CD8-positive, alpha-beta memory T cell (primary cell): ENCODE measurements at regions not wholly inside any gene's neighbourhood (a gene's known extent, or its start where the extent isn't known, plus 50 kb on each side); places are given as distances from the start of the nearest gene placed in this dataset.

Experiments
- CTCF ChIA-PET: fragments of 350-600 bp; sonication (Branson Sonifier 250); formaldehyde crosslinking; loops from one replicate; lab custom pipeline; 2021; ENCODE audit warnings: antibody characterized with exemption; lab: Charles Lee
- POLR2A ChIA-PET: fragments of 350-600 bp; sonication (Branson Sonifier 250); formaldehyde crosslinking; loops from one replicate; lab custom pipeline; 2021; ENCODE audit warnings: antibody characterized with exemption; lab: Charles Lee
- DNase-seq, 5 donors: peaks; one replicate each; pipeline versions ENCODE4 v3.0.0 to v3.0.0-alpha.2; 2020 to 2022; ENCODE audit warnings: mixed read lengths in 1 of 5
- H3K27ac ChIP-seq: one replicate; pipeline ENCODE4 v1.7.0; 2013; ENCODE audit warnings: low read depth, mild to moderate bottlenecking, low read length, moderate library complexity
- H3K27me3 ChIP-seq: 2 replicates; pipeline ENCODE4 v1.7.0; 2013; ENCODE audit warnings: low read length, mild to moderate bottlenecking; ENCODE audit not compliant: insufficient read depth, poor library complexity, severe bottlenecking
- H3K36me3 ChIP-seq: 2 replicates; pipeline ENCODE4 v1.7.0; 2013; ENCODE audit warnings: mild to moderate bottlenecking, low read length, moderate library complexity; ENCODE audit not compliant: insufficient read depth
- H3K4me1 ChIP-seq: 2 replicates; pipeline ENCODE4 v1.7.0; 2013; ENCODE audit warnings: mild to moderate bottlenecking, low read length, moderate library complexity; ENCODE audit not compliant: insufficient read depth
- H3K4me3 ChIP-seq: 2 replicates; pipeline ENCODE4 v1.7.0; 2013; ENCODE audit warnings: mild to moderate bottlenecking, low read length
- H3K9me3 ChIP-seq: 2 replicates; pipeline ENCODE4 v1.7.0; 2013; ENCODE audit warnings: mild to moderate bottlenecking, low read length
- H3K27ac Mint-ChIP-seq, 8 donors: one replicate each; pipeline ENCODE4 v1.8.0; 2020 to 2021; ENCODE audit warnings: mixed read lengths in 8 of 8, mild to moderate bottlenecking in 6 of 8, inconsistent platforms in 3 of 8, moderate library complexity in 3 of 8
- H3K27me3 Mint-ChIP-seq, 2 donors: one replicate each; pipeline ENCODE4 v1.8.0; 2020 to 2021; ENCODE audit warnings: mixed read lengths in 2 of 2, mild to moderate bottlenecking in 1 of 2, moderate library complexity in 1 of 2
- H3K36me3 Mint-ChIP-seq, 3 donors: one replicate each; pipeline ENCODE4 v1.8.0; 2020 to 2021; ENCODE audit warnings: mixed read lengths in 3 of 3, inconsistent platforms in 1 of 3, mild to moderate bottlenecking in 1 of 3
- H3K4me1 Mint-ChIP-seq, 3 donors: one replicate each; pipeline ENCODE4 v1.8.0; 2020 to 2021; ENCODE audit warnings: mixed read lengths in 3 of 3, inconsistent platforms in 1 of 3, mild to moderate bottlenecking in 1 of 3
- H3K4me3 Mint-ChIP-seq, 7 donors: one replicate each; pipeline ENCODE4 v1.8.0; 2020 to 2021; ENCODE audit warnings: mixed read lengths in 7 of 7, mild to moderate bottlenecking in 6 of 7, moderate library complexity in 4 of 7, inconsistent platforms in 2 of 7
- H3K9me3 Mint-ChIP-seq, 5 donors: one replicate each; pipeline ENCODE4 v1.8.0; 2020 to 2022; ENCODE audit warnings: mixed read lengths in 5 of 5, mild to moderate bottlenecking in 3 of 5, moderate library complexity in 2 of 5, inconsistent platforms in 1 of 5

DNA sequence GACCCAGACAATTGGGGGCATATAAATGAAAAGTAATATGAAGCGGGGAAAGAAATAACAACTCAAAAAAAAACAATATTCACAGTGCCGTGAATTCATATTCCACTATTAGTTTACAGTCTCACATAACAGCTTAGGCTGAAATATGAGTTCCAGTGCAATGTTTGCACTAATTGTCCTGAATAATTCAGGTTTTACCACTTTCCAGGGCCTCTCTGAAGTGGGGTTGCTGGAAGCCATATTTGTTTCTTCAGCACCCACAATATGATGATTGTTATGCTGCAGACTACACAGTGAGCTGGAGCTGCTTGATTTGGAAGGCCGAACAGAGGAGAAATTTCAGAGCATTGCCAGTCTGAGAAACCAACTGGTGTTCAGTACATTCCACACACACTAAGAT lies 894.5 kb upstream of the ACVR2A start:
- Mint-ChIP-seq H3K27ac (no peak overlapping the region), H3K4me1 (no peaks in the 10 kb centered on the region), H3K9me3 (peaks cover 0 to 2% (median 0%) of the 10 kb centered on the region in 5 donors), H3K27me3 (no peaks in the 10 kb centered on the region), H3K4me3 (no peak overlapping the region), H3K36me3 (no peaks in the 10 kb centered on the region)
- ChIA-PET POLR2A (no interaction called here), CTCF (no interaction called here)
- Histone ChIP-seq H3K36me3 (no peaks in the 10 kb centered on the region), H3K27me3 (no peaks in the 10 kb centered on the region), H3K4me1 (no peaks in the 10 kb centered on the region), H3K9me3 (no peaks in the 10 kb centered on the region), H3K4me3 (no peak overlapping the region), H3K27ac (no peak overlapping the region)
- DNase-seq: no peak

DNA sequence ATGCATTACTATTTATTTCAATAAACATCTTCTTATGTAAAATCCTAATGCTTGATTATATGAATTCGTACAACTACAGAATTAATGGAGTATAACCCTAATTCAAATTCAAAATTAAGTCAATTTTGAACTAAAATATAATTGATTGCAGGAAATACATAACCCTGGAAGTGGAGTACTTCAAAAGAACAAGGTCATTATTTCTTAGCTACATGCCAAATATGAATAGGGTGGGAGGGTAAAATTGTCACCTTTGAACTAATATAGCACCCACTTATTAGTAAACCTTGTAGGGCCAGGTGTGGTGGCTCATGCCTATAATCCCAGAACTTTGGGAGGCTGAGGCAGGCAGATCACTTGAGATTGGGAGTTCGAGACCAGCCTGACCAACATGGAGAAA lies 895.4 kb upstream of the ACVR2A start:
- no peak for DNase-seq
- no peaks in the 10 kb centered on the region for H3K4me1 ChIP-seq
- H3K36me3 ChIP-seq: no peaks in the 10 kb centered on the region
- peaks cover 0 to 2% (median 0%) of the 10 kb centered on the region in 5 donors for H3K9me3 Mint-ChIP-seq
- H3K27me3 ChIP-seq: no peaks in the 10 kb centered on the region
- H3K4me1 Mint-ChIP-seq: no peaks in the 10 kb centered on the region
- ChIA-PET CTCF (no interaction called here), POLR2A (no interaction called here)
- H3K36me3 Mint-ChIP-seq: no peaks in the 10 kb centered on the region
- no peak overlapping the region for H3K4me3 Mint-ChIP-seq
- H3K9me3 ChIP-seq: no peaks in the 10 kb centered on the region
- H3K4me3 ChIP-seq: no peak overlapping the region
- H3K27ac ChIP-seq: no peak overlapping the region
- no peak overlapping the region for H3K27ac Mint-ChIP-seq
- H3K27me3 Mint-ChIP-seq: no peaks in the 10 kb centered on the region

DNA sequence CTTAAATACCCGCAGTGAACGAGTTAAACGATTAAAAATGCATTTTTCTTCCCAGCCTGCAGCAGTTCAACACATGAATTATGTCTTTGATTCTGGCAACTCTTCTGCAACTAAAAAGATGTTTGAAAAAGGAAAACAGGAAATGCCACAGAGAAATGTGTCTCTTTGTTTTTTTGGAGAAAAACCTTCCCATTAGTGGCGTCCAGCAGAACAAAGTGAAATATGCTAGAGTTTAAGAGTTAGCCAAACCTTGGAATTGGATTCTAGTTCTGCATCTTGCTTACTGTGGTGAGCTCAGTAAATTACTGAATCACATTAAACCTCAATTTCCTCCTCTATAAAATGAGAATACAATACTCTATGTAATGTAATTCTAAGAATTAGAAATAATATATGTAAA lies 900.2 kb upstream of the ACVR2A start:
- no peak overlapping the region for H3K27ac Mint-ChIP-seq
- no peak for DNase-seq
- no peaks in the 10 kb centered on the region for H3K27me3 ChIP-seq
- H3K27ac ChIP-seq: no peak overlapping the region
- H3K4me1 Mint-ChIP-seq: no peaks in the 10 kb centered on the region
- H3K4me3 Mint-ChIP-seq: no peak overlapping the region
- H3K36me3 ChIP-seq: no peaks in the 10 kb centered on the region
- POLR2A ChIA-PET: no interaction called here
- H3K36me3 Mint-ChIP-seq: no peaks in the 10 kb centered on the region
- H3K9me3 Mint-ChIP-seq: peaks cover 0 to 2% (median 0%) of the 10 kb centered on the region in 5 donors
- H3K9me3 ChIP-seq: no peaks in the 10 kb centered on the region
- no peaks in the 10 kb centered on the region for H3K4me1 ChIP-seq
- CTCF ChIA-PET: no interaction called here
- no peak overlapping the region for H3K4me3 ChIP-seq
- H3K27me3 Mint-ChIP-seq: peaks cover 0 to 3% of the 10 kb centered on the region in 2 donors

DNA sequence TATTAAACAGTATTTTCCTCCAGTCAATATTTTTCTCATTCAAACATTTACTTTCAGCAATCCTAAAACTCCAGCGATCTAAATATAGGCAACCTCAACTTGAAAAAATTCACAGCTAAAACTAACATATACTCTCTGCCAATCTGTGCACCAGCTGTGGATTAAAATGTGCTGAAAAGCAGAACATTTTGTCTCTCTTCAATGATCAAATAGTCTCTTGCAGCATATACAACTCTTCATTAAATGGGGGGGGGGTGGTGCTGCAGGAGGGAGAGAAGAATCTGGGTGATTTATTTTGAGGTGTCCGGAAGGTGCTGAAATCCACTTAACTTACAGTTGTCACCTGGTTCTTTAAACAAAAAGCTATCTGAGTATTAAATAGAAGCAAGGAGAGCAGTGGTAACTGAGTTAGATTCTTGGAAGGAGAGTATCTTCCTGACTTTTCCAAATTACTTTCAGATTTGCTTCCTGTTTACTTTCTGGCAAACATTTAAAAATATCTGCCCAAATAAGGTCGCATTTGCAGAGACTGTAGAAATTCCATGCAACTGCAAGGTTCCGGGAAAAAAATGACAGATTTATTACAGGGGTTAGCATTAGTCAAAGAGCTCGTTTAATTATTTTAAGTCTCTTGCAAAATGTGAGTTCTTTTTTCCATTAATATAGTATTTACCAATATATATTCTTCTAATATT lies 904.7 kb upstream of the ACVR2A start:
- ChIA-PET CTCF (no interaction called here), POLR2A (no interaction called here)
- DNase-seq: no peak
- H3K27ac ChIP-seq: no peak overlapping the region
- no peaks in the 10 kb centered on the region for H3K4me1 ChIP-seq
- Mint-ChIP-seq H3K4me3 (no peak overlapping the region), H3K27me3 (peaks cover 0 to 3% of the 10 kb centered on the region in 2 donors), H3K9me3 (peaks cover 0 to 3% (median 3%) of the 10 kb centered on the region in 5 donors), H3K36me3 (no peaks in the 10 kb centered on the region), H3K27ac (no peak overlapping the region), H3K4me1 (no peaks in the 10 kb centered on the region)
- no peaks in the 10 kb centered on the region for H3K36me3 ChIP-seq
- H3K4me3 ChIP-seq: no peak overlapping the region
- no peaks in the 10 kb centered on the region for H3K27me3 ChIP-seq
- H3K9me3 ChIP-seq: no peaks in the 10 kb centered on the region

DNA sequence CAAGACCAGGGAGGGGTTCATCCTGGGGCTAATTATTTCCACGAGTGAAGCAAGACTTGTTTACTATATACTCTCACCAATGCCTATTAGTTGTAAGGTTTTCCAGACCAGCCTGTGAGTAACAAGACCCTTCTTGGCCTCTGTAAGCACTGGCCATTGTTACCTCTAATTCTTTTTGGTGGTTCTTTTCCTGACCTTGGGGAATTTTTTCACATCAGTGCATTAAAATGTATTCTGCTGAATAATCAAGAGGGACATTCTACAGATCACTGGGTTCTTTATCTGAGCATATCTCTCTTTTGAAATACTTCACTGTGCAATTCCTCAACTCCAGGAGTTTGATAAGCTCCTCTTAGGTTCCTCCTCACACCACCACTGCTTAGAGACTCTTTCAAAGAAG lies 909.9 kb upstream of the ACVR2A start:
- Histone ChIP-seq H3K9me3 (no peaks in the 10 kb centered on the region), H3K27me3 (no peaks in the 10 kb centered on the region), H3K4me1 (no peaks in the 10 kb centered on the region), H3K4me3 (no peak overlapping the region), H3K27ac (no peak overlapping the region), H3K36me3 (no peaks in the 10 kb centered on the region)
- DNase-seq: no peak
- peaks cover 2 to 12% (median 7%) of the 10 kb centered on the region in 5 donors for H3K9me3 Mint-ChIP-seq
- H3K27me3 Mint-ChIP-seq: no peaks in the 10 kb centered on the region
- H3K4me3 Mint-ChIP-seq: no peak overlapping the region
- CTCF ChIA-PET: no interaction called here
- POLR2A ChIA-PET: no interaction called here
- H3K36me3 Mint-ChIP-seq: no peaks in the 10 kb centered on the region
- H3K27ac Mint-ChIP-seq: no peak overlapping the region
- H3K4me1 Mint-ChIP-seq: no peaks in the 10 kb centered on the region

DNA sequence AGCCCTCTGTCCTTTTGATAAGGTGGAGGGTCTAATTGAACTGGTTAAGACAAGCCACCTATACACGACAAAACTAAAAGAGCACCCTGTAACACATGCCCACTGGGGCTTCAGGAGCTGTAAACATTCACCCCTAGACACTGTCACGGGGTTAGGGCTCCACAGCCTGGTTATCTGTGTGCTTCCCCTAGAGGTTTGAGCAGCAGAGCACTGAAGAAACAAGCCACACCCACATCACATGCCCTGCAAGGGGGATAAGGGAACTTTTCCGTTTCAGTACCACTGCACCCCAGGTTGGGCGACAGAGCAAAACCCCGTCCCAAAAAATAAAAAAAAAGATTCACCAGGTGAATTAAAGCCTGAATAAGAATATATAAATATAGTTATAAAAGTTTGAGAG lies 913.7 kb upstream of the ACVR2A start:
- Histone ChIP-seq H3K36me3 (no peaks in the 10 kb centered on the region), H3K4me3 (no peak overlapping the region), H3K4me1 (no peaks in the 10 kb centered on the region), H3K9me3 (no peaks in the 10 kb centered on the region), H3K27me3 (no peaks in the 10 kb centered on the region), H3K27ac (no peak overlapping the region)
- Mint-ChIP-seq H3K27ac (no peak overlapping the region), H3K4me3 (no peak overlapping the region), H3K4me1 (no peaks in the 10 kb centered on the region), H3K36me3 (no peaks in the 10 kb centered on the region), H3K27me3 (no peaks in the 10 kb centered on the region), H3K9me3 (peaks cover 2 to 13% (median 3%) of the 10 kb centered on the region in 5 donors)
- no peak for DNase-seq
- CTCF ChIA-PET: no interaction called here
- POLR2A ChIA-PET: no interaction called here

DNA sequence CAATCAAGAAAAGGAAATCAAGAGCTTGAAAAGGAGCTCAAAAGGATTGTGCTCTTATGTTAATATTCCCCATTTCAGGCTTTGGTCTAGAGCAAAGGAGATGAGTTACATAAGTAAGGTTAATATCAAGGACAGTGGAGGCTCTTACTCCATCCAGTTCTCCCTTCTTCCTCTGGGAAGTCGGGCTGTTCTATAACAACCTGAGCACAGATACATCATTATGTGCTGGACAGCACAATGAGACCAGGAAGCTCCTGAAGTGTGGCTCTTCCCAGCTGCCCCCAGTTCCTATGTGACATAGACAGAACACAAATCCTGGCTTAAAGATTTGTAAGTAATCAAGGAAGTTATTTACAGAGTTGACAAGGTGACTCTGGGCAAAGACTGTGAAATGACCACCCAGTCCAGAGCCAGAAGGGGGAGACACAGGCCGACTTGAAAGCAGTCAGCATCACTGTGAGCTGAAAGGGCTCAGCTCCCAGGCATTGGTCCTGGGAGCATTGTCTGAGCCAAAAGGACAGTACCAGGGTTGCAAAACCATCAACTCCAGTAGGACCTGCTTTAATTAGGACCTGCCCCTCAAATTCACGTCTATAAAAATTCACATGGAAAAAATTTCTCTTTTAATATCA lies 917.6 kb upstream of the ACVR2A start:
- Mint-ChIP-seq H3K4me1 (no peaks in the 10 kb centered on the region), H3K27ac (no peak overlapping the region), H3K27me3 (no peaks in the 10 kb centered on the region), H3K4me3 (no peak overlapping the region), H3K36me3 (no peaks in the 10 kb centered on the region), H3K9me3 (peaks cover 0 to 4% (median 0%) of the 10 kb centered on the region in 5 donors)
- CTCF ChIA-PET: no interaction called here
- H3K9me3 ChIP-seq: no peaks in the 10 kb centered on the region
- H3K27me3 ChIP-seq: no peaks in the 10 kb centered on the region
- DNase-seq: no peak
- POLR2A ChIA-PET: no interaction called here
- no peaks in the 10 kb centered on the region for H3K36me3 ChIP-seq
- no peak overlapping the region for H3K4me3 ChIP-seq
- no peak overlapping the region for H3K27ac ChIP-seq
- H3K4me1 ChIP-seq: no peaks in the 10 kb centered on the region

DNA sequence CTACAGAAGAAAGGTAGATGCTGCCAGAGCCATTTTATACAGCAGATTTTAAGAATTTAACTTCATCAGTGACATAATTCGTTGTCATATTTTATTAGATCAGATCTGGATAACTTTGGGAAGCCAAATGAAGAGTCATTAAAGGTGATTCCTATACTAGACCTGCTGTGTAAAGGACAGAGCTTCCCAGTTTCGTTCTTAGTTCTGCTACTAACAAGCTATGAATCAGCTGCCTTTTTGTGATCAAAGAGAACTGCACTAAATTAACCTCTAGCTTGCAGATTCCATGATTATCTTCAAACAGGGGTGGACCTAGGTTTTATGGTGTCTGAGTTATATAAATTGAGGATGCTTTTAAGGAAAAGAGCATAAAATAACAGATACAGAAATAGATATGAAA lies 926.5 kb upstream of the ACVR2A start:
- Histone ChIP-seq H3K4me1 (no peaks in the 10 kb centered on the region), H3K27ac (no peak overlapping the region), H3K4me3 (no peak overlapping the region), H3K36me3 (no peaks in the 10 kb centered on the region), H3K9me3 (no peaks in the 10 kb centered on the region), H3K27me3 (no peaks in the 10 kb centered on the region)
- CTCF ChIA-PET: no interaction called here
- peaks cover 0 to 1% of the 10 kb centered on the region in 2 donors for H3K27me3 Mint-ChIP-seq
- H3K9me3 Mint-ChIP-seq: peaks cover 0 to 3% (median 0%) of the 10 kb centered on the region in 5 donors
- H3K27ac Mint-ChIP-seq: no peak overlapping the region
- H3K4me1 Mint-ChIP-seq: no peaks in the 10 kb centered on the region
- H3K4me3 Mint-ChIP-seq: no peak overlapping the region
- no peak for DNase-seq
- POLR2A ChIA-PET: no interaction called here
- H3K36me3 Mint-ChIP-seq: no peaks in the 10 kb centered on the region
